HG03432 (cell line): ENCODE measurements at regions not wholly inside any gene's neighbourhood (a gene's known extent, or its start where the extent isn't known, plus 50 kb on each side); places are given as distances from the start of the nearest gene placed in this dataset.
"Not testable (repeated sequence)": the region's sequence is repeated elsewhere in the genome, so short reads cannot be mapped to it uniquely, and the experiment has no call there.

Source experiments
- ATAC-seq: cut with Tn5 transposase; IDR thresholded peaks from one replicate; pipeline ENCODE4 v1.9.1; 2021; ENCODE audit warnings: mild to moderate bottlenecking, moderate library complexity; ENCODE audit not compliant: unreplicated experiment

DNA sequence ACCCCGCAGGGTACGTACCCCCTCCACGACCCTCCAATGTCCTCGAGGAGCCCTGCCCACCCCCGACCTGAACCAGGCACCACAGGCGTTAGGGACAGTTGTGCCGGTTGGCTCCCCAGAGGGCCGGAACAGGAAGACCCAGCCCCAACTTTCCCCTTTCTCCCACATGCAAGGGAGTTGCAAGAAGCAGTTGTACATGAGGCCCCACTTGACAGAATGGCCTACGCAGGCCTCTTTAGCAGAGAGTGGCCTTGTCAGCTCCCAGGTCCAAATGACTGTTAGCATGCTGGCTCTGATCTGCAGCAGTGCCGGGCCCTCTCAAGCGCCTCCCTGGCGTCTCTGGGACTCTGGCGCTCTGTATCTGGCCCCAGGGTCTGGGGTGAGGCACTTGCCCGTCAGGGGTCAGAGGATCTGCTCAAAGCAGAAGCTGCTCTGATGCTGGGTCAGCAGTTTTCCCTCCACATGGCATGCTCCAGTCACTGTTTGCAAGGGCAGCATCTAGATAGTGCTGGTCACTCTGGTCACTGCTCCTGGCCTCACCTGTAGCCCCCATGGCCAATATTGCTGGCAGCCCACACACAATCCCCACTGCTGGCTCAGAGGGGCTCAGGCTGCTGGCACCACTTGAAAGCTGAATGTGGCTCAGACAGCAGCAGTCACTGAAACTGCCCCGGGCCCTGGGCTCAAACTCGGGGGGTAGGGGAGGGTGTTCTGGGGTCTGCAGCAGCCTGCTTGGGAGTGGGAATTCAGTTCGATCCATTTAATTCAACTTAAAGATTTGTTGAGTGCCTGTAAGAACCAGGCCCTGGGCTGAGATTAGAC lies 254.5 kb downstream of the FAM43A start:
- no peak for ATAC-seq

DNA sequence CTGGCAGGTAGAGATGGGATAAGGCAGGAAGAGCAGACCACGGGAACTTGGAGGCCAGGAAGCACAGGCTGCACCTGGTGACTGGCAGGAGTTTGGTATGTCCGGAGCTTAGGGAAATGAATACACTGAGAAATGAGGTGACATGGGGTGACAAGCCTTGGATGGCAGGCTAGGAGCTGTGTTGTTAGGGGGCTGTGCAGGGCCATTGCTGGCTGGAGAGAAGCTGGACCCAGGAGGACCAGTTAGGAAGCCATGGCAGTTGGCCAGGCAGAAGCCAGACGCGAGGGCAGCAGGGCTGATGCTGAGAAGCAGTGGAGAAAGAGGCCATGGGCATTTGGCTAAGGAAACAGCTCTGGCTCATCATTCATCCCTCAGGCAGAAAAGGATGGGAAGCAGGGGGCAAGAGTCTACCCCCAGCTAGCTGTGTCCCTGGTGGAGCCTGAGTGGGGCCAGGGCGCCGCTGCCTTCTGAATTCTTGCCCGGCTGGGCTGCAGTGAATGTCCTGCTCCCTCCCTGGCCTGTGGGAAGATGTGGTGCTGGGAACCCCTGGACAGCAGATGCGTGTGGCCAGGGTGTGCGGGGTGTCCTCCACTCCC lies 255.8 kb downstream of the FAM43A start:
- ATAC-seq: no peak

DNA sequence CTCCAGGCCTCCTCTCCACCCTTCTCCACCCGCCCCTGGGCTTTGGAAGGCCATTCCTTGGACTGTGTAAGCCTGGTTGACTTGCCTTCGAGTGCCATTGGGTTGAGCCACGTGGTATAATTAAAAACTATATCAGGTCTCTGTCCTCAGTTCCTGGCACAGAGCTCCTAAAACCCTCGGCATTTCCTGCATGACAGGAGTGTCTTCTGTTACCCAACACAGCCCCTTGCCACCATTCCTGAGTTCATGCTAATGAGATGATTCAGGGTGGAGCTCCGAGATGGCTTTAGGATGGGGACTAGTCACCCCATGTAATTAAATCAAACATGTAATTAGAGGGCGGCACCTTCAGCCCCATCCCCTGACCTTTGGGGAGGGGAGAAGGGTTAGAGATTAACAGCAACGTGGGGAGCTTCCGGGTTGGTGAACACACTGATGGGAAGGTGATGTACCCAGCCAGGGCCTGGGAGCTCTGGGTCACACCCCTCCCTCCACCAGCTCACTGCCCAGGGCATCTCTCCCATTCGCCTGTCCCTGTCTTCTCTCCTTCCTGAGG lies 256.4 kb downstream of the FAM43A start:
- ATAC-seq: no peak

DNA sequence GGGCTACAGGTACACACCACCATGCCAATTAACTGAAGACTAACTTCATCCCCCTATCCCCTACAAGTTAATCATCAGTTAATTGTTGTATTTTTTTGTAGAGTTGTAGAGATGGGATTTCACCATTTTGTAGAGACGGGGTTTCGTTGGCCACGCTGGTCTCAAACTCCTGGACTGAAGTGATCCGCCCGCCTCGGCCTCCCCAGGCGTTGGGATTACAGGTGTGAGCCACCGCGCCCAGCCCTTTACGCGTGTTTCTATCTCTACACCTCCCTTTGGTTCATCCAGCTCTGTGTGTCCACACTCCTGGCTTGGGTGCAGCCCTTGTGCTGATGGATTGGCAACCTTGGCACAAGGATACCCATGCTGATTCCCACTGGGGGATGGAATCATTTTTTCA lies 258.8 kb downstream of the FAM43A start:
- no peak for ATAC-seq

DNA sequence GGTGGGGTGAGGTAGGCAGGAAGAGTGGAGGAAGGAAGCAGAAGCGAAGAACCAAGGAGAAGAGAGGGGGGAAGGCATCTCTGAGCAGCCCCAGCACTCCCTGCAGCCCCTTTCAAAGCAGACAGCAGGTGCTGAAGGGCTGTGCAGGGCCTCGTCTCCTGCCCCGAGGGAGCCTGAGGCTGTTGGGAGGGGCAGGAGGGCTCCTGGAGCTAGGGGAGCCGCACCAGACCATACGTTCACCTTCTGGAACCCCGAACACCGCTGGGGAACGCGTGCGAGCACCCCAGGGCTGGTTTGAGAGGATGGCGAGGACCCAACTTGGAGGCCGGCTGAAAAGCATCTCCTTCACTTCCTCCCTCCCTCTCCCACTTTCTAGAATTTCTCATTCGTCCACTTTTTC lies 259.8 kb downstream of the FAM43A start:
- ATAC-seq: no peak

DNA sequence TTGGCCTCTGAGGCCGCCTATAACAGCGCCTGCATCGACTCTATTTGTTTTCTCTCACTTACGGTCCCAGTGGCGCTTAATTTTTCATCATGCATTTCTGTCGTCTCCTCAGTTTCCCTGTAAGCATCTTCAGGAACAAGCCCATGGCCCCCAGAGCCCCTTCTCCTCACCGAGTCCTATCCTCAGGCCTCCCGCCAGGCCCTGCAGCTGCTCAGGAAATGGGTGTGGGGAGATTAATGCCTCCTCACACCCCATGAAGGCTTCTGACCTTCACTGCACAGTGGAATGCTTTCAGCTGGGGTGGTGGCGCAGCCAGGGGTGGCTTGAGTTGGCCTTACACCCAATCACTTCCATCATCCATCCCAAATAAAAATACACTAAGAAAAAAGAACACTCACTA lies 260.4 kb downstream of the FAM43A start:
- no peak for ATAC-seq

DNA sequence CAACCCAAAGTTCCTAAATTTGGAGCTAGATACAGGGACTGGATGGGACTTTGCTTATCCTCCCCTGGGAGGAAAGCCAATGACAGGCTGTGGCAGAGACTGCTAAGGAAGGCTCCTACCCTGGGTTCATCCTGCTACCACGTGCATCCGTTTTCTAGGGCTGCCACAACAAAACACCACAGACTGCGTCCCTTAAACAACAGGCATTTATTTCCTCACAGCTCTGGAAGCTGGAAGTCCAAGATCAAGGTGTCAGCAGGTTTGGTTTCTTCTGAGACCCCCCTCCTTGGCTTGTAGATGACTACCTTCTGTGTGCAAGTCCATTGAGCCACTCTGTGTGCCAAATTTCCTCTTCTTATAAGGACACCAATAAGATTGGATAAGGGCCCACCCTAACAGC lies 263.9 kb downstream of the FAM43A start:
- no peak for ATAC-seq

DNA sequence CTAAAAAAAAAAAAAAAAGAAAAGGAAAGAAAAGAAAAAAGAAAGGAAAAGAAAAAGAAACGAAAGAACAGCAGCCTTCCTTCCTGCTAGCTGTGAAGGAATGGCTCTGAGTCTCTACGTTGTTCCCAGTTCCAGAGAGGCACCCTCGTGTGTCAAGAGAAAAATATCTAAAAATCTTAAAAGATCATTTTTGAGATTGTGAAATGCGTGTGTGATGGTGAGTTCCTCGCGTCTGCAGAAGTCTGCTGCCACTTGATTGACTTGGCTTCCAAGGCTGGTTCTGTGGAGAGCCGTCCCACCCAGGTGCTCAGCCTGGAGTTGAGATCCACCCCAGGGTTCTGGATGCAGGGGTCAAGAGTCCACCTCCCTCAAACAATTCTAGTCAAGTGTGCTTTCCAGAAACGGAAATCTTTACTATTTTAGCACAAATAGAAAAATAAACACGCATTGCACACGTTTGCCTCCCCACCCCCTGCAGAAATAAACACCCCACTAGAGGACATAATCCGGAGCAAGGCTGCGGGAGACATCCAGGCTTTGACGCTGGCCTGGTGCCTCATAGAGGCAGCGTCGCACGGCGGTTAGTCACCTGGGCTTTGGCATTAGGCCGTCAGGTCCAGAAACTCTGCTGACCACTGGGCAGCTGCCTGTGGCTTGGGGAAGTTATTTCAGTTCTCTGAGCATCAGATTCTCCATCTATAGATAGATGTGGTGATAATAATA lies 265.4 kb downstream of the FAM43A start:
- ATAC-seq: no peak

DNA sequence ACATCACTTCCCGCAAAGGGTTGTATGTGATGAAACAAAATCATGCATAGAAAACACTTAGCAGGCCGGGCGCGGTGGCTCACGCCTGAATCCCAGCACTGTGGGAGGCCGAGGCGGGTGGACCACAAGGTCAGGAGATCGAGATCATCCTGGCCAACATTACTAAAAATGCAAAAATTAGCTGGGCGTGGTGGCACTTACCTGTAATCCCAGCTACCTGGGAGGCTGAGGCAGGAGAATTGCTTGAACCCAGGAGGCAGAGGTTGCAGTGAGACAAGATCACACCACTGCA lies 265.9 kb downstream of the FAM43A start:
- ATAC-seq: not testable (repeated sequence)

DNA sequence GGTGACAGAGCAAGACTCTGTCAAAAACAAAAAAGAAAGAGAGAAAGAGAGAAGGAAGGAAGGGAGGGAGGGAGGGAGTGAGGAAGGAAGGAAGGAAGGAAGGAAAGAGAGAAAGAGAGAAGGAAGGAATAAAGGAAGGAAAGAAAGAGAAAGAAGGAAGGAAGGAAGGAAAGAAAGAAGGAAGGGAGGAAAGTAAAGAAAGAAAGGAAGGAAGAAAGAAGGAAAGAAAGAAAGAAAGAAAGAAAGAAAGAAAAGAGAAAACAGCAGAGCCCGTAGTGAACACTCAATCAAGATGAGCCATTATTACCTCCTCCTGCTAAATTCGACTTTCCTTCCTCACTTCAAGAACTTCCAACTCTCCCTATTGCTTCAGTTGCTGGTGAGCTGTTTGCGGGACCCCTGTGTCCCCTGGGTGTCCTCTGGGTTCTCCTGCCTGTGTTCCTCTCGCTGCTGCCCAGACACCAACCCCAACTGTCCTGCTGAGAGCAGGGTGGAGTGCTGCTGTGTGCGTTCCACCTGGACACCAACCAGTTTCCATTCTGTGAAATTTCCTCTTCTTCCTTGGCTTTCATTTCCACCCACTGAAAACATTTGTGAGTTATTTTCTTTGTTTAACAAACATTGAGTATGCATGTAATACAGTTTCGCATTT lies 266.4 kb downstream of the FAM43A start:
- ATAC-seq: no peak

DNA sequence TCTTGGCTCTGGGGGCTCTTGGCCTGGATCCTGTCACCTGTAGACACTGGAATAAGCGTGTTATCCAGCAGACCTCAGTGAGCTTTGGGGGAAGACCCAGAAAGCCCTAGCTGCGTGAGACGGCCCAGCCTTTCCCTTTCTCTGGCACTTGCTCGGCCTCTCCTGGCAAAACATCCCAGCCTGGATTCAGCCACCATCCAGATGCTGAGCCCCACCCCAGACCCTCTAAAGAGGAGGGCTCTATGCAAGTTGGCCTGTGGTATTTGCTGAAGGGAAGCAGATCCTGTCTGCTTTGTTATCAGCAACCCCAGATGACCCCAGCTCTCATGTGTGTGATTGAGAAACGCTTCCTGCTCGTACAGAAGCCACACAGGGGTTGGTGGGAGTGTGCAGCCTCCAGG lies 267.2 kb downstream of the FAM43A start:
- ATAC-seq: no peak

DNA sequence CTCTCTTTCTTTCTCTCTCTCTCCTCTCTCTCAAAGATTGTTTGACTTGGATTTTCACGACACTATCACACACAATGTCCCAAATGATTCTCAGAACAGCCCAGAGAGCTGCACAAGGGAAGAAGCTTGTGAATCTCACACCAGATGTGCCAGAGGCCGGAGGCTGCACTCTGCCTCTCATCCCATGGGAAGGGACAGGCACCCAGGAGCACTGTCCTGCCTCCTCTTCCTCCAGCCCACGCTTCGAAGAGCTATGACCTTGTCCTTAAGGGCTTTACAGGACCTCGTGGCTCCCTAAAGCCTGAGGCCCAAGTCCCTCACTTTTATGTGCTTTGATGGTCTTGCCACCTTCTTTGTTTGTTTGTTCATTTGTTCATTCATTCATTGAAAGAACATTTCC lies 267.6 kb downstream of the FAM43A start:
- ATAC-seq: no peak

DNA sequence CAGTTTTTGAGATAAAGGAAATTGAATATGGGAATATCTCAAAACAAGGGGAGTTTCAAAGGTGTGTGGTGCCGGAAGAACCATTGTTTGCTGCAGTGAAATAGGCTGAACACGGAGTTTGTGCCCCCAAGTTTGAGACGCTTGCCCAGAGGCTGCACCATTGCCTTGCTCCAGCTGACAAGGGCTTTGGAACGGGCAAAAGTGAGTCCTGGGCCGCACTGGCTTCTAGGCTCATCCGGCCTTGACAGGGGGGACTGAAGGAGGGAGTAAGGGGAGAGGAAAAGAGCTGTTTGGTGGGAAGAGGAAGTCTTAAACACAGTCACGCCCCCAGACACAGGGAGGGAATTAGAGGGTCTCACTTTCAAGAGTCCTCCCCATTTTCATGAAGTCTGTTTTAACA lies 269.9 kb downstream of the FAM43A start:
- no peak for ATAC-seq

DNA sequence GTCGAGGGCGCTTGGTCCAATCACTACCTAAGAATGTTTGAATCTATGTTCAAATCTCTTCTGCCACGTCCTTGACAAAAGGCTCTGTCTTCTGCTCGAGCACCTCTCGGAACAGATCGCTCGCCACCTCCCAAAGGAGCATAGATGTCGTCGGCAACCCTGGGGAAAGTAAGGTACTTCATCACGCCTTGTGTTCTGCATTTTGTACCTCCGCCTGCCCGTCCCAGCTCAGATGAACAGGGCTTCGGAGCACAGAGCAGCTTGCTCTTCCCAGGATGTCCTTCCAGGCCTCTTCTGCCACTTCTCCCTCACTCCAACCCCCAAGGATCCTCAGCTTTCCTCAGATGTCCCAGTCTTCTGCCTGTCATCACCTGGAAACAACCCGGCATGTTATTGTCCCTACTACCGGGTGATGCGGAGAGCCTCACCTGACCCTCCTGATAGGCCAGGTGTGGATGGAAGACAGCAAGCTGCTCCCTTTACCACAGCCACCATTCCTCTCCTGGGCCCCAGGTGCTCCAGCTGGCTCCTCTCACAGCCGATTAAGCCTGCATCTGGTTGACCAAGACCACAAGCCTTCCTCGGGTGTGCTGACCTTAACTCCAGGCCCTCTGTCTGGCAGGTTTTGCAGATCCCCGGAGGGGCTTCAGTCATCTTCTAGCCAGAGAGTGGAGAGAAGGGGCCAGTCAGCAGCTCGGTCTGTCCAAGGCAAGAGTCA lies 270.5 kb downstream of the FAM43A start:
- no peak for ATAC-seq

DNA sequence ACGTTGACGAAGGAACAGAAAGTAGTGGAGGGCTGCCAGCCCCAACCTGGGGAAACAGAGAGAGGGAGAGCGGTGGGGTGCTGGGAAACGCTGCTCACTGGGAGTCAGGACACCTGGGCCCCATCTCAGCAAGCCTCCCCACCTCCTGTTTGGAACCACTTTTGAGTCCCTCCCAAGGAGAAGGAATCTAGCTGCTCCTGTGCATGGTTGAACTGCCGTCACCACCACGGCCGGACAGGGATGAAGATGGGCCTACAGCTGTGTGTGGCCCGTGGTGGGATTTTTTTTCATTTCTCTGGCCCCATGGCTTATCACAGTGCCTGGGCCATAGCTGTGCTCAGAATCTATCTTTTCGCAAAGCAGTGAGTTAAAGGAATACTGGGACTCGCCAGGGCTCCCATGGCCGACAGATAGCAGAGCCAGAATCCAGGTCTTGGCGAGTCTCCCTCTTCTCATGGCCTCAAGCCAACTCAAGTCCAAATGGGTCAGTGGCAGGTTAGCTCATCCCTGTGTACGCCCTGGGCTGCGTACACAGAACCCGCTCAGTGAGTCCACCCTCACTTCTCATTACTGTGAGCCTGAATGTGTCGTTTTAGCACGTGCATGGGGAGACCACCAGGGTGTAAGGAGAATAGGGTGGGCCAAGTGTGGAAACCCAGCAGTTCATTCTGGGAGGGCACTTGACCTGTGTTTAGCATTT lies 271.2 kb downstream of the FAM43A start:
- ATAC-seq: no peak

DNA sequence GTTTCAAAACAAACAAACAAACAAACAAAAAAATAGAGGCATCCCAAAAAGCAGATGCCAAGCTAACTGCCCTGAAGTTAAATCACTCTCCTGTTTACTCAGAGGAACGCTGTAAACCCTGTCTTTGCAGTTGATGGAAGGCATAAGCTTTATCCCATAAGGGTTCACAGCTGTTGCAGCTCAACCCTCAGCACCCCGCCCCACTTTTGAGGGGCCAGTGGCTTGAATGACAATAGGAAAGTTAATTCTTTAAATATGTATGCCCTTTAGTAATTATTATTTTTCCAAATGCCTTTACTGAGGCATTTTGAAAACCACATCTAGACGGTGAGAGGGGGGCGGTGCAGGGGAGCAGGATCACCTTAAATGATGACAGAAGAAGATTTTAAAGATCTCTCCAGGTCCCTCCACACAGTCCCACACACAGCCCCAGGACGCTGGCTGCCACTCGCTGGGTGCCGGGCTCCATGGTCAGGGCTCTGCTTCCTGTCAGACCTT lies 272.1 kb downstream of the FAM43A start:
- no peak for ATAC-seq

DNA sequence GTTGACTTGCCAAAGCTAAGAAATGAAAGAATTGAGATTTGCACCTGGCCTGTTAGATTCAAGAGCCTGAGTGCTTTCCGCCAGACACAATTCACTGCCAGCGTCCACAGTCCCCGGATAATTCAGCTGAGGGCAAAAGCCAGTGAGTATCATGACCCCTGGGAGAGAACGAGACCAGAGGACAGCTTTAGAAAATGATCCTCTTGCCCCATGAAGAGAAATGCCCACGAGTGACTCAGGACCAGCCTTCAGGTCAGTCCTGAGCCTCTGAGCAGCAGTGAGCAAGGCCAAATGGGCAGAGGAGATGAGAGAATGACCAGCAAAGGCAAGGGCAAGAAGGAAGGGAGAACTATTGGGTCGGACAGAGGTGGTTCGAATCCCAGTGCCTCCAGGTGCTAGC lies 273.5 kb downstream of the FAM43A start:
- no peak for ATAC-seq

DNA sequence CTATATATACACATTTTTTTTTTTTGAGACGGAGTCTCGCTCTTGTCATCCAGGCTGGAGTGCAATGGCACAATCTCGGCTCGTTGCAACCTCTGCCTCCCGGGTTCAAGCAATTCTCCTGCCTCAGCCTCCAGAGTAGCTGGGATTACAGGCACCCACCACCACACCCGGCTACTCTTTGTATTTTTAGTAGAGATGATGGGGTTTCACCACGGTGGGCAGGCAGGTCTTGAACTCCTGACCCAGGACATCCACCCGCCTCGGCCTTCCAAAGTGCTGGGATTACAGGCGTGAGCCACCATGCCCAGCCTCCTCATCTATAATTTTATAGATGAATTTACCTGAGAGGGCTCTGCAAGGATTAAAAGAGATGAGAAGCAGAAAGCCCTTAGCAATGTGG lies 274.0 kb downstream of the FAM43A start:
- not testable (repeated sequence) for ATAC-seq

DNA sequence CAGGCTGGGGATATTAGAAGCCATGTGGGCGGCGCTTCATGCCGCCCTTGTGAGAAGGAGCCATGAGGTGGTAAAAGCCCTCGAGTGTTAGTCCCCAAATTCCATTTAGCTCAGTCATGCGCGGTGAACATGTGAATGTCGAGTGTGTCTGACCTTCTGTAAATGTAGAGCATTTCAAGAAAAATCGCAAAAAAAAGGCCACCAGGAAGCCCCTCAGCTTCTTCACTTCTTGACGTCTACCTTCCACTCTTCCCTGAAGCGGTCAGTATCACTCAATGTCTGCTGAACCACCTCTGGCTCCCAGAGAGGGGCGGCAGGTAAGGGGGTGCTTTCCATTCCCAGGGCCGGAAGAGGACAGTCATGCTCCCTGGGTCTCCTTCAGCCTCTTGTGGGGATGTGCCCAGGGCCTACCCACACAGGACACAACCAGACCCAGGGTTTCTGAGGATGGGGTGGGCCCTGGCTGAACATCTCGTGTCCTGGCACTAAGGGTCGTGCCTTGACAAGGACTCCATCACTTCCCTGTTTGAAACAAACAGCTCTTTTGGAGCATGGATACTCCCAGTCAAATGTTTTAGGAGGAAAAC lies 274.9 kb downstream of the FAM43A start:
- no peak for ATAC-seq

DNA sequence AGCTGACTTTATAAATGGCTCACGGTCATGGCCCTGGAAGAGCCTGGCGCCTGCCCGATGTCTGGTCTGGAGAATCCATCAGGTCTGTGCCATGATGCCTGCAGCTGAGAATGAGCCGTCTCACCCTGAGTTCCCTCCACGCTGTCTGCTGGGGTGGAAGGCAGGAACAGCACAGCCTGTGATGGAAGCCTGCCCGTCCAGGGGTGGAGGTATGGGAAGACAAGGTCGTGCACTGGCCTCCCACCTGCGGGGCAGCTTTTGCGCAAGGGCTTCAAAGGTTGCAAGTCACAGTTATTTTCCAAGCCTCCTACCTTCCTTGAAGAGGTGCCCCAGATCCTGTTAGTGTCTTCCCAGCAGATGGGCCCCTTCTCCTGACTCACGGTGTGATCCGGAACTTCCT lies 275.5 kb downstream of the FAM43A start:
- ATAC-seq: no peak
